ENCODE measurements at regions not wholly inside any gene's neighbourhood (a gene's known extent, or its start where the extent isn't known, plus 50 kb on each side); places are given as distances from the start of the nearest gene placed in this dataset.

DNA sequence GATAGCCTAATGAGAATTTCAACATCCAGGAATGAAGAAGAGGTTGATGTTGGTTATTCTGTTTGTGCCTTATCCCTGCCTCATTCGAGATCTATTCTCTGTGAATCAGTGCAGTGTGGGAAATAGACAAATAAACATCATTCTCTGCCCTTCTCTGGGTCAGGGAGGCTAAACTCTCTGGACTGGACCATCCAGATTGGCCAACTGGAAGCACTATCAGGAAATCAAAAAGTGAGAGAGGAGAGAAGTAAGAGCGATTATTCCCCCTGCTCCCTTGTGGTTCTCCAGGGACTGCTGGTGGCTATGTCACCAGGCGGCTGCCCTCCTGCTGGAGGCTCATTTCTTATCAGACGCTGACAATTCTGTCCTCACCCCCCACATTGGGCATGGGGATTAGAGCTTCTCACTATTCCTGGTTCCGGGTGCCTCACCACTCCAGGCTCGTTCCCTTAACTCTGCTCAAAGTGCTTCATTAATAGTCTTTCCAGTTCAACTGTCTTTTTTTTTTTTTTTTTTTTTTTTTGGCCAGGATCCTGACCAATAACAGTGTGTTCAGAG lies 201.7 kb upstream of the RREB1 start:
- Histone ChIP-seq H3K27ac (no peak overlapping the region), H3K27me3 (no peaks in the 10 kb centered on the region), H3K4me1 (no peaks in the 10 kb centered on the region), H3K9me3 (no peaks in the 10 kb centered on the region), H3K36me3 (no peaks in the 10 kb centered on the region), H3K4me3 (no peak overlapping the region)
- intact Hi-C loops (cut with DNase I; ENCODE audit: low total_unique reads): no loop called here
- WGBS, 5 donors: 52 to 73% (median 62%) methylated on average over 6 of the region's 6 CpGs
- no peak for DNase-seq
- TF ChIP-seq POLR2A (IDR thresholded peaks at IDR 0.05): no peak
- no peak for TF ChIP-seq EP300 (IDR thresholded peaks at IDR 0.05)
- no peak for TF ChIP-seq POLR2AphosphoS5 (IDR thresholded peaks at IDR 0.05)
- TF ChIP-seq, protein P1, sequence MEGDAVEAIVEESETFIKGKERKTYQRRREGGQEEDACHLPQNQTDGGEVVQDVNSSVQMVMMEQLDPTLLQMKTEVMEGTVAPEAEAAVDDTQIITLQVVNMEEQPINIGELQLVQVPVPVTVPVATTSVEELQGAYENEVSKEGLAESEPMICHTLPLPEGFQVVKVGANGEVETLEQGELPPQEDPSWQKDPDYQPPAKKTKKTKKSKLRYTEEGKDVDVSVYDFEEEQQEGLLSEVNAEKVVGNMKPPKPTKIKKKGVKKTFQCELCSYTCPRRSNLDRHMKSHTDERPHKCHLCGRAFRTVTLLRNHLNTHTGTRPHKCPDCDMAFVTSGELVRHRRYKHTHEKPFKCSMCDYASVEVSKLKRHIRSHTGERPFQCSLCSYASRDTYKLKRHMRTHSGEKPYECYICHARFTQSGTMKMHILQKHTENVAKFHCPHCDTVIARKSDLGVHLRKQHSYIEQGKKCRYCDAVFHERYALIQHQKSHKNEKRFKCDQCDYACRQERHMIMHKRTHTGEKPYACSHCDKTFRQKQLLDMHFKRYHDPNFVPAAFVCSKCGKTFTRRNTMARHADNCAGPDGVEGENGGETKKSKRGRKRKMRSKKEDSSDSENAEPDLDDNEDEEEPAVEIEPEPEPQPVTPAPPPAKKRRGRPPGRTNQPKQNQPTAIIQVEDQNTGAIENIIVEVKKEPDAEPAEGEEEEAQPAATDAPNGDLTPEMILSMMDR (IDR thresholded peaks at IDR 0.05): no peak

DNA sequence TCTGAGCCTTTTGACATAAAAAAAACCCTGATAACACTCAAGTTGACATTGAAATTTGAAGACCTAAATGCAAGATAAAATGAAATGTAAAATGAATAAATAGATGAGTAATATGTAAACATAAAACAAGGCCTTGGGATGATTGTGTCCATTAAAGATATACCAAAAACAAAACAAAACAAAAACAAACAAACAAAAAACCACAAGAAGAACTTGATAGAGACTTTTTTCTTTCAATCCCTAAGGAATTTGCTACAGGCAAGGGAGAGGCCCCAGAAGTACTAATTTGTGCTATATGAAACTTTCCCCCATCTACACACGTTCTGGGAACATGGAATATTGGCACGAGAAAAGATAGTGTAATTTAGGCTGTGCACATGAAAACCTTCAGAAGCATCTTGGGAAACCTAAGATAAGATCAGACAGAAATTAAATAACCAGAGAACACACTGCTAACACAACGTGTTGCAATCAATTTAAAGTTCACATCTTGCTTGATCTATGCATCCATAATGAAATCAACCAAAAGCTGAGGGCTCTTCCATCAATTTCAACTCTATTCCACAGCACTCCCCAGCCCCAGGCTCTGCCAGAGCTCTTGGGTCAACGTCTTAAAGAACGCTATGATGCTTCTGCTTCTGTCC lies 201.1 kb upstream of the RREB1 start:
- Histone ChIP-seq H3K36me3 (no peaks in the 10 kb centered on the region), H3K4me1 (no peaks in the 10 kb centered on the region), H3K27ac (no peak overlapping the region), H3K9me3 (no peaks in the 10 kb centered on the region), H3K4me3 (no peak overlapping the region), H3K27me3 (no peaks in the 10 kb centered on the region)
- no peak for TF ChIP-seq EP300 (IDR thresholded peaks at IDR 0.05)
- TF ChIP-seq POLR2AphosphoS5 (IDR thresholded peaks at IDR 0.05): no peak
- no peak for TF ChIP-seq POLR2A (IDR thresholded peaks at IDR 0.05)
- TF ChIP-seq, protein P1 (IDR thresholded peaks at IDR 0.05): no peak
- no peak for DNase-seq
- 65 to 76% (median 73%) methylated on average over 5 of the region's 5 CpGs for WGBS, 5 donors
- intact Hi-C loops (cut with DNase I; ENCODE audit: low total_unique reads): no loop called here

DNA sequence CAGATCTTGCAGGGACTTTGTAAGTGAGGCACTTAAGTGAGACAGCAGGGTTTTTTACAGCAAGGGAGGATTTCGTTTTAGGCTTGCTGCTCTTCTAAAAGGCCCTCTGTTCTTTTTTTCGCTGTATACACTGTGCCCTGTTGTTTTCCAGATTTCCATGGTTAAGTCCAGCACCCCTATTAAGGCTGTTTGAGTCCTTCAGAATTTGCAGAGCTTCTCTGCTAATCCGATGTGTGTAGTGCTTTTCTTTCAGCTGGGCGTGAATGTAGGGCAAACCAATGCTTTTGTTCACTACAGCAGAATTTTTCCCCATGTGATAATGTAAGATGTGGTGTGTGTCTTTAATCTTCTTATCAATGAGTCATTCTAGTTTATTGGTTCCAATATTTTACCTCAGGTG lies 200.5 kb upstream of the RREB1 start:
- H3K27me3 ChIP-seq: no peaks in the 10 kb centered on the region
- H3K4me3 ChIP-seq: no peak overlapping the region
- H3K4me1 ChIP-seq: no peaks in the 10 kb centered on the region
- H3K9me3 ChIP-seq: no peaks in the 10 kb centered on the region
- no peak for TF ChIP-seq POLR2AphosphoS5 (IDR thresholded peaks at IDR 0.05)
- TF ChIP-seq, protein P1 (IDR thresholded peaks at IDR 0.05): no peak
- no peak for TF ChIP-seq POLR2A (IDR thresholded peaks at IDR 0.05)
- TF ChIP-seq EP300 (IDR thresholded peaks at IDR 0.05): no peak
- H3K36me3 ChIP-seq: no peaks in the 10 kb centered on the region
- H3K27ac ChIP-seq: no peak overlapping the region
- DNase-seq: no peak
- intact Hi-C loops (cut with DNase I; ENCODE audit: low total_unique reads): no loop called here
- WGBS, 5 donors: 72 to 85% (median 80%) methylated on average over 4 of the region's 4 CpGs

DNA sequence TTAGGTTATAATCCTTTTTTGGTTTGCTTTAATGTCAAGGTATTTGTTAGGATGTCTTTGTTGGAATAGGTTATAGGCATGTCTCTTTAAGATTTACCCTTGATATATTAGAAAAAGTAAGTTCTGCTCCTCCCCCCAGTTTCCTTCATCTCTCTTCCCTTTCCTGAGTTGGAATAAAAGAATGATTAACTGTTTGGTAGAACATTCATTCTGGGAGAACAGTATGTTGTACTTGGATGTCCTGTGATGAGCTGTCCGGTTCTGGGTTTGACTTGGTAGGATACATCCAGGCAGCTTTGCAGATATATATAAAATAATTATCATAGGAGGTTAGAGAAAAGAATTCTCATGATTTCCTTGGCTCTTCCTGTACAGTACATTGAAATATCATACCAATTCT lies 199.6 kb upstream of the RREB1 start:
- no peaks in the 10 kb centered on the region for H3K36me3 ChIP-seq
- intact Hi-C loops (cut with DNase I; ENCODE audit: low total_unique reads): no loop called here
- H3K27me3 ChIP-seq: no peaks in the 10 kb centered on the region
- H3K4me1 ChIP-seq: peaks cover 0 to 7% (median 2%) of the 10 kb centered on the region in 4 donors
- H3K9me3 ChIP-seq: no peaks in the 10 kb centered on the region
- DNase-seq: no peak
- H3K27ac ChIP-seq: no peak overlapping the region
- TF ChIP-seq, protein P1 (IDR thresholded peaks at IDR 0.05): no peak
- WGBS, 5 donors: 79 to 97% (median 93%) methylated on average over 1 of the region's 1 CpG
- no peak overlapping the region for H3K4me3 ChIP-seq

All from stomach (tissue), 8 donors.